ENCODE measurements at regions not wholly inside any gene's neighbourhood (a gene's known extent, or its start where the extent isn't known, plus 50 kb on each side); places are given as distances from the start of the nearest gene placed in this dataset.

- TF ChIP-seq POLR2A (IDR thresholded peaks at IDR 0.05): no peak
- no peak for TF ChIP-seq CTCF (IDR thresholded peaks at IDR 0.05)
- TF ChIP-seq EP300 (IDR thresholded peaks at IDR 0.05): no peak
- Histone ChIP-seq H3K4me1 (no peaks in the 10 kb centered on the region), H3K27me3 (no peaks in the 10 kb centered on the region), H3K4me3 (no peak overlapping the region), H3K9me3 (no peaks in the 10 kb centered on the region), H3K36me3 (no peaks in the 10 kb centered on the region), H3K27ac (no peak overlapping the region)
- DNase-seq (ENCODE audit: low spot score in 2 of 2): no peak
These were observed 215.7 kb upstream of the IRX5 start for GRCh38 chr16:54715011-54715410.

GRCh38 chr16:54712866-54713265 is 217.8 kb upstream of the IRX5 start:
- Histone ChIP-seq H3K27ac (no peak overlapping the region), H3K27me3 (no peaks in the 10 kb centered on the region), H3K9me3 (no peaks in the 10 kb centered on the region), H3K4me3 (no peak overlapping the region), H3K4me1 (no peaks in the 10 kb centered on the region), H3K36me3 (no peaks in the 10 kb centered on the region)
- DNase-seq (ENCODE audit: low spot score in 2 of 2): no peak
- 86 to 100% methylated on average over 2 of the region's 2 CpGs for WGBS, 2 donors
- no peak for TF ChIP-seq CTCF (IDR thresholded peaks at IDR 0.05)
- no peak for TF ChIP-seq EP300 (IDR thresholded peaks at IDR 0.05)
- TF ChIP-seq POLR2A (IDR thresholded peaks at IDR 0.05): no peak

GRCh38 chr16:54707813-54708212 is 222.9 kb upstream of the IRX5 start:
- Histone ChIP-seq H3K9me3 (peaks cover 0 to 5% (median 0%) of the 10 kb centered on the region in 4 donors), H3K36me3 (no peaks in the 10 kb centered on the region), H3K4me3 (no peak overlapping the region), H3K27ac (no peak overlapping the region), H3K27me3 (no peaks in the 10 kb centered on the region), H3K4me1 (no peaks in the 10 kb centered on the region)
- TF ChIP-seq CTCF (IDR thresholded peaks at IDR 0.05): no peak
- TF ChIP-seq EP300 (IDR thresholded peaks at IDR 0.05): no peak
- no peak for TF ChIP-seq POLR2A (IDR thresholded peaks at IDR 0.05)
- no peak for DNase-seq (ENCODE audit: low spot score in 2 of 2)
- 87 to 89% methylated on average over 2 of the region's 2 CpGs for WGBS, 2 donors

GRCh38 chr16:54706406-54706805 is 224.3 kb upstream of the IRX5 start:
- no peak overlapping the region for H3K27ac ChIP-seq
- peaks cover 0 to 11% (median 0%) of the 10 kb centered on the region in 4 donors for H3K9me3 ChIP-seq
- TF ChIP-seq CTCF (IDR thresholded peaks at IDR 0.05) (no peak), EP300 (IDR thresholded peaks at IDR 0.05) (no peak), POLR2A (IDR thresholded peaks at IDR 0.05) (no peak)
- H3K4me3 ChIP-seq: no peak overlapping the region
- H3K27me3 ChIP-seq: no peaks in the 10 kb centered on the region
- DNase-seq (ENCODE audit: low spot score in 2 of 2): no peak
- no peaks in the 10 kb centered on the region for H3K36me3 ChIP-seq
- whole genome bisulfite sequencing, 2 donors: 86 to 92% methylated on average over 2 of the region's 2 CpGs
- H3K4me1 ChIP-seq: no peaks in the 10 kb centered on the region

- no peaks in the 10 kb centered on the region for H3K4me1 ChIP-seq
- WGBS, 2 donors: 69 to 74% methylated on average over 9 of the region's 9 CpGs
These were observed 227.3 kb upstream of the IRX5 start for GRCh38 chr16:54703339-54703738.

More at GRCh38 chr16:54703339-54703738, 227.3 kb upstream of the IRX5 start:
- TF ChIP-seq POLR2A (IDR thresholded peaks at IDR 0.05): no peak
- no peak for TF ChIP-seq CTCF (IDR thresholded peaks at IDR 0.05)
- no peak for TF ChIP-seq EP300 (IDR thresholded peaks at IDR 0.05)
- H3K27me3 ChIP-seq: no peaks in the 10 kb centered on the region
- no peak for DNase-seq (ENCODE audit: low spot score in 2 of 2)
- peaks cover 0 to 16% (median 0%) of the 10 kb centered on the region in 4 donors for H3K9me3 ChIP-seq
- H3K4me3 ChIP-seq: no peak overlapping the region
- no peaks in the 10 kb centered on the region for H3K36me3 ChIP-seq
- H3K27ac ChIP-seq: no peak overlapping the region
